ENCODE measurements at regions not wholly inside any gene's neighbourhood (a gene's known extent, or its start where the extent isn't known, plus 50 kb on each side); places are given as distances from the start of the nearest gene placed in this dataset.

GRCh38 chr1:98048244-98048643, 127.4 kb upstream of the DPYD start:
- peak; percentile 62 for DNase-seq (ENCODE audit: low spot score)
- no peak for TF ChIP-seq CTCF (IDR thresholded peaks at IDR 0.05; ENCODE audit: borderline replicate concordance, control extremely low read depth, extremely low read depth, insufficient read depth, missing control alignments)
- in situ Hi-C loops (cut with MboI; ENCODE audit: low sequenced_read_pairs, unreplicated experiment), result loop anchor here (25.0 kb wide), 1 partner anchor 236 kb away; no protein-coding TSS in a partner anchor

- in situ Hi-C loops (cut with MboI; ENCODE audit: low sequenced_read_pairs, unreplicated experiment), result loop anchor here (25.0 kb wide), 1 partner anchor 235 kb away; no protein-coding TSS in a partner anchor
- TF ChIP-seq CTCF (IDR thresholded peaks at IDR 0.05; ENCODE audit: borderline replicate concordance, control extremely low read depth, extremely low read depth, insufficient read depth, missing control alignments), result no peak
- no peak for DNase-seq (ENCODE audit: low spot score)
Measured at GRCh38 chr1:98047171-98047570, 126.3 kb upstream of the DPYD start.

GRCh38 chr1:98045767-98046641, 125.2 kb upstream of the DPYD start:
- in situ Hi-C loops (cut with MboI; ENCODE audit: low sequenced_read_pairs, unreplicated experiment), result loop anchor here (25.0 kb wide), 1 partner anchor 234 kb away; no protein-coding TSS in a partner anchor
- DNase-seq (ENCODE audit: low spot score), result no peak
- no peak for TF ChIP-seq CTCF (IDR thresholded peaks at IDR 0.05; ENCODE audit: borderline replicate concordance, control extremely low read depth, extremely low read depth, insufficient read depth, missing control alignments)

- in situ Hi-C loops (cut with MboI; ENCODE audit: low sequenced_read_pairs, unreplicated experiment), result loop anchor here (25.0 kb wide), 1 partner anchor 233 kb away; no protein-coding TSS in a partner anchor
- DNase-seq (ENCODE audit: low spot score), result no peak
- no peak for TF ChIP-seq CTCF (IDR thresholded peaks at IDR 0.05; ENCODE audit: borderline replicate concordance, control extremely low read depth, extremely low read depth, insufficient read depth, missing control alignments)
Measured at GRCh38 chr1:98045211-98045766, 124.5 kb upstream of the DPYD start.

GRCh38 chr1:98044766-98045165, 123.9 kb upstream of the DPYD start:
- in situ Hi-C loops (cut with MboI; ENCODE audit: low sequenced_read_pairs, unreplicated experiment), result loop anchor here (25.0 kb wide), 1 partner anchor 232 kb away; no protein-coding TSS in a partner anchor
- TF ChIP-seq CTCF (IDR thresholded peaks at IDR 0.05; ENCODE audit: borderline replicate concordance, control extremely low read depth, extremely low read depth, insufficient read depth, missing control alignments), result no peak
- DNase-seq (ENCODE audit: low spot score), result no peak

GRCh38 chr1:98044071-98044697, 123.3 kb upstream of the DPYD start:
- no peak for TF ChIP-seq CTCF (IDR thresholded peaks at IDR 0.05; ENCODE audit: borderline replicate concordance, control extremely low read depth, extremely low read depth, insufficient read depth, missing control alignments)
- in situ Hi-C loops (cut with MboI; ENCODE audit: low sequenced_read_pairs, unreplicated experiment), result loop anchor here (25.0 kb wide), 1 partner anchor 232 kb away; no protein-coding TSS in a partner anchor
- DNase-seq (ENCODE audit: low spot score), result no peak

Data from GM13976 (cell line).